PC-9 (cell line): ENCODE measurements at regions not wholly inside any gene's neighbourhood (a gene's known extent, or its start where the extent isn't known, plus 50 kb on each side); places are given as distances from the start of the nearest gene placed in this dataset.

Experiments used
- CTCF ChIP-seq: fragments of 200-600 bp; sonication (generic); conservative IDR thresholded peaks from 2 replicates; pipeline ENCODE4 v1.6.1; 2017; ENCODE audit warnings: mixed run types, antibody characterized with exemption, mild to moderate bottlenecking, moderate library complexity
- EZH2 ChIP-seq: fragments of 200-600 bp; sonication (generic); IDR thresholded peaks from 2 replicates; pipeline ENCODE4 v1.8.0; 2017; ENCODE audit warnings: antibody characterized with exemption, low read depth

- TF ChIP-seq CTCF (no peak), EZH2 (no peak)
Observed at GRCh38 chr5:15234911-15235310, 265.1 kb upstream of the FBXL7 start.
